ENCODE measurements at regions not wholly inside any gene's neighbourhood (a gene's known extent, or its start where the extent isn't known, plus 50 kb on each side); places are given as distances from the start of the nearest gene placed in this dataset.

- intact Hi-C loops (cut with micrococcal nuclease) = no loop called here
- Mint-ChIP-seq H3K27me3 (ENCODE audit: insufficient read depth, unreplicated experiment) (no peaks in the 10 kb centered on the region), H3K9me3 (ENCODE audit: unreplicated experiment) (no peaks in the 10 kb centered on the region), H3K4me3 (ENCODE audit: unreplicated experiment) (no peak overlapping the region), H3K27ac (ENCODE audit: low read depth, unreplicated experiment) (no peak overlapping the region), H3K36me3 (ENCODE audit: insufficient read depth, unreplicated experiment) (no peaks in the 10 kb centered on the region), H3K4me1 (ENCODE audit: insufficient read depth, unreplicated experiment) (no peaks in the 10 kb centered on the region)
- no TSS peak for BruUV-seq (replicated peaks)
- ChIA-PET CTCF (interaction anchor here (0.6 kb wide), 2 partner anchors 27 to 76 kb away, joined by 3 to 6 read pairs; no protein-coding TSS in a partner anchor), POLR2A (interaction anchor here (1.6 kb wide), 1 partner anchor 7 kb away, joined by 3 read pairs; no protein-coding TSS in a partner anchor)
- no peak for TF ChIP-seq CTCF (IDR thresholded peaks at IDR 0.05; ENCODE audit: unreplicated experiment)
- DNase-seq (ENCODE audit: unreplicated experiment) = no peak
These were observed 225.8 kb upstream of the SFRP2 start for GRCh38 chr4:154014407-154015321.

GRCh38 chr4:154013576-154013975 is 224.7 kb upstream of the SFRP2 start:
- intact Hi-C loops (cut with micrococcal nuclease) = no loop called here
- Mint-ChIP-seq H3K36me3 (ENCODE audit: insufficient read depth, unreplicated experiment) (no peaks in the 10 kb centered on the region), H3K4me1 (ENCODE audit: insufficient read depth, unreplicated experiment) (peaks cover 10% of the 10 kb centered on the region), H3K27me3 (ENCODE audit: insufficient read depth, unreplicated experiment) (no peaks in the 10 kb centered on the region), H3K27ac (ENCODE audit: low read depth, unreplicated experiment) (no peak overlapping the region), H3K4me3 (ENCODE audit: unreplicated experiment) (no peak overlapping the region), H3K9me3 (ENCODE audit: unreplicated experiment) (peaks cover under 1% of the 10 kb centered on the region)
- ChIA-PET CTCF (no interaction called here), POLR2A (no interaction called here)
- no TSS peak for BruUV-seq (replicated peaks)
- DNase-seq (ENCODE audit: unreplicated experiment) = no peak
- no peak for TF ChIP-seq CTCF (IDR thresholded peaks at IDR 0.05; ENCODE audit: unreplicated experiment)

GRCh38 chr4:154010371-154010770 is 221.5 kb upstream of the SFRP2 start:
- no peak overlapping the region for H3K4me3 Mint-ChIP-seq (ENCODE audit: unreplicated experiment)
- POLR2A ChIA-PET = no interaction called here
- H3K27me3 Mint-ChIP-seq (ENCODE audit: insufficient read depth, unreplicated experiment) = no peaks in the 10 kb centered on the region
- H3K4me1 Mint-ChIP-seq (ENCODE audit: insufficient read depth, unreplicated experiment) = peaks cover 11% of the 10 kb centered on the region
- BruUV-seq (replicated peaks) = no TSS peak
- TF ChIP-seq CTCF (IDR thresholded peaks at IDR 0.05; ENCODE audit: unreplicated experiment) = no peak
- CTCF ChIA-PET = interaction anchor here (0.8 to 1.1 kb wide), 2 partner anchors 36 to 290 kb away, joined by 3 read pairs; no protein-coding TSS in a partner anchor
- intact Hi-C loops (cut with micrococcal nuclease) = no loop called here
- H3K27ac Mint-ChIP-seq (ENCODE audit: low read depth, unreplicated experiment) = no peak overlapping the region
- no peak for DNase-seq (ENCODE audit: unreplicated experiment)
- H3K36me3 Mint-ChIP-seq (ENCODE audit: insufficient read depth, unreplicated experiment) = no peaks in the 10 kb centered on the region
- peaks cover 8% of the 10 kb centered on the region for H3K9me3 Mint-ChIP-seq (ENCODE audit: unreplicated experiment)

- BruUV-seq (replicated peaks) = no TSS peak
- no peak for DNase-seq (ENCODE audit: unreplicated experiment)
- peaks cover 8% of the 10 kb centered on the region for H3K9me3 Mint-ChIP-seq (ENCODE audit: unreplicated experiment)
- no peaks in the 10 kb centered on the region for H3K36me3 Mint-ChIP-seq (ENCODE audit: insufficient read depth, unreplicated experiment)
- no peak for TF ChIP-seq CTCF (IDR thresholded peaks at IDR 0.05; ENCODE audit: unreplicated experiment)
- H3K27me3 Mint-ChIP-seq (ENCODE audit: insufficient read depth, unreplicated experiment) = no peaks in the 10 kb centered on the region
- intact Hi-C loops (cut with micrococcal nuclease) = no loop called here
- peaks cover 15% of the 10 kb centered on the region for H3K4me1 Mint-ChIP-seq (ENCODE audit: insufficient read depth, unreplicated experiment)
- H3K4me3 Mint-ChIP-seq (ENCODE audit: unreplicated experiment) = no peak overlapping the region
- CTCF ChIA-PET = interaction anchor here (0.8 to 1.1 kb wide), 3 partner anchors 21 to 339 kb away, joined by 3 read pairs; no protein-coding TSS in a partner anchor
- POLR2A ChIA-PET = interaction anchor here (1.1 to 1.5 kb wide), 2 partner anchors 14 to 39 kb away, joined by 3 to 4 read pairs; no protein-coding TSS in a partner anchor
- no peak overlapping the region for H3K27ac Mint-ChIP-seq (ENCODE audit: low read depth, unreplicated experiment)
These were observed 220.9 kb upstream of the SFRP2 start for GRCh38 chr4:154009788-154010187.
